ENCODE measurements at regions not wholly inside any gene's neighbourhood (a gene's known extent, or its start where the extent isn't known, plus 50 kb on each side); places are given as distances from the start of the nearest gene placed in this dataset.

GRCh38 chrX:1029494-1029893 lies 183.0 kb downstream of the CRLF2 start:
- H3K4me1 ChIP-seq = no peaks in the 10 kb centered on the region
- TF ChIP-seq POLR2A (IDR thresholded peaks at IDR 0.05) (no peak), POLR2AphosphoS5 (IDR thresholded peaks at IDR 0.05) (no peak)
- TF ChIP-seq, protein P1, sequence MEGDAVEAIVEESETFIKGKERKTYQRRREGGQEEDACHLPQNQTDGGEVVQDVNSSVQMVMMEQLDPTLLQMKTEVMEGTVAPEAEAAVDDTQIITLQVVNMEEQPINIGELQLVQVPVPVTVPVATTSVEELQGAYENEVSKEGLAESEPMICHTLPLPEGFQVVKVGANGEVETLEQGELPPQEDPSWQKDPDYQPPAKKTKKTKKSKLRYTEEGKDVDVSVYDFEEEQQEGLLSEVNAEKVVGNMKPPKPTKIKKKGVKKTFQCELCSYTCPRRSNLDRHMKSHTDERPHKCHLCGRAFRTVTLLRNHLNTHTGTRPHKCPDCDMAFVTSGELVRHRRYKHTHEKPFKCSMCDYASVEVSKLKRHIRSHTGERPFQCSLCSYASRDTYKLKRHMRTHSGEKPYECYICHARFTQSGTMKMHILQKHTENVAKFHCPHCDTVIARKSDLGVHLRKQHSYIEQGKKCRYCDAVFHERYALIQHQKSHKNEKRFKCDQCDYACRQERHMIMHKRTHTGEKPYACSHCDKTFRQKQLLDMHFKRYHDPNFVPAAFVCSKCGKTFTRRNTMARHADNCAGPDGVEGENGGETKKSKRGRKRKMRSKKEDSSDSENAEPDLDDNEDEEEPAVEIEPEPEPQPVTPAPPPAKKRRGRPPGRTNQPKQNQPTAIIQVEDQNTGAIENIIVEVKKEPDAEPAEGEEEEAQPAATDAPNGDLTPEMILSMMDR (IDR thresholded peaks at IDR 0.05) = no peak
- intact Hi-C loops (cut with DNase I; ENCODE audit: low total_unique reads) = no loop called here
- no peak overlapping the region for H3K4me3 ChIP-seq
- no peaks in the 10 kb centered on the region for H3K36me3 ChIP-seq
- H3K27ac ChIP-seq = no peak overlapping the region
- peaks cover 0 to 7% of the 10 kb centered on the region in 2 donors for H3K9me3 ChIP-seq
- peaks cover 0 to 3% of the 10 kb centered on the region in 2 donors for H3K27me3 ChIP-seq
- DNase-seq (ENCODE audit: low spot score in 2 of 2) = no peak

- Histone ChIP-seq H3K27ac (no peak overlapping the region), H3K4me1 (no peaks in the 10 kb centered on the region), H3K27me3 (peaks cover 0 to 3% of the 10 kb centered on the region in 2 donors), H3K9me3 (peaks cover 0 to 3% of the 10 kb centered on the region in 2 donors), H3K4me3 (no peak overlapping the region), H3K36me3 (no peaks in the 10 kb centered on the region)
- TF ChIP-seq POLR2AphosphoS5 (IDR thresholded peaks at IDR 0.05) = no peak
- TF ChIP-seq POLR2A (IDR thresholded peaks at IDR 0.05) = no peak
- TF ChIP-seq, protein P1 (IDR thresholded peaks at IDR 0.05) = no peak
- intact Hi-C loops (cut with DNase I; ENCODE audit: low total_unique reads) = no loop called here
- no peak for DNase-seq (ENCODE audit: low spot score in 2 of 2)
Measured at GRCh38 chrX:1027680-1028079, 184.8 kb downstream of the CRLF2 start.

DNA sequence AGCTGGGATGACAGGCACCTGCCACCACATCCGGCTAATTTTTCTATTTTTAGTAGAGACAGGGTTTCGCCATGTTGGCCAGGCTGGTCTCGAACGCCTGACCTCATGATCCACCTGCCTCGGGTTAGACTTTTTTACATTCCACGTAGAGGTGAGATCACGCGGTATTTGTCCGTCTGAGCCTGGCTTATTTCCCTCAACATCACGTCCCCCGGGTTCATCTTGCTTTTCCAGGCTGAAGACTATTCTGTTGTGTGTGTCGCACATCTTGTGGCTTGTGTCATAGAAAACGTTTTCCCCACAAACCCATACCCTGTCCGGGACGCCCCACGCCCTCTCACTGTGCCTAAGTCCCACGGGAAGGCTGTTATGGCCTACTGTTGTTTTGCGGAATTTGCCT lies 185.3 kb downstream of the CRLF2 start:
- DNase-seq (ENCODE audit: low spot score in 2 of 2) = no peak
- Histone ChIP-seq H3K27me3 (peaks cover 0 to 3% of the 10 kb centered on the region in 2 donors), H3K4me3 (no peak overlapping the region), H3K4me1 (no peaks in the 10 kb centered on the region), H3K27ac (no peak overlapping the region), H3K9me3 (peaks cover 0 to 3% of the 10 kb centered on the region in 2 donors), H3K36me3 (no peaks in the 10 kb centered on the region)
- intact Hi-C loops (cut with DNase I; ENCODE audit: low total_unique reads) = no loop called here
- TF ChIP-seq, protein P1 (IDR thresholded peaks at IDR 0.05) = no peak
- TF ChIP-seq POLR2AphosphoS5 (IDR thresholded peaks at IDR 0.05) (no peak), POLR2A (IDR thresholded peaks at IDR 0.05) (no peak)

DNA sequence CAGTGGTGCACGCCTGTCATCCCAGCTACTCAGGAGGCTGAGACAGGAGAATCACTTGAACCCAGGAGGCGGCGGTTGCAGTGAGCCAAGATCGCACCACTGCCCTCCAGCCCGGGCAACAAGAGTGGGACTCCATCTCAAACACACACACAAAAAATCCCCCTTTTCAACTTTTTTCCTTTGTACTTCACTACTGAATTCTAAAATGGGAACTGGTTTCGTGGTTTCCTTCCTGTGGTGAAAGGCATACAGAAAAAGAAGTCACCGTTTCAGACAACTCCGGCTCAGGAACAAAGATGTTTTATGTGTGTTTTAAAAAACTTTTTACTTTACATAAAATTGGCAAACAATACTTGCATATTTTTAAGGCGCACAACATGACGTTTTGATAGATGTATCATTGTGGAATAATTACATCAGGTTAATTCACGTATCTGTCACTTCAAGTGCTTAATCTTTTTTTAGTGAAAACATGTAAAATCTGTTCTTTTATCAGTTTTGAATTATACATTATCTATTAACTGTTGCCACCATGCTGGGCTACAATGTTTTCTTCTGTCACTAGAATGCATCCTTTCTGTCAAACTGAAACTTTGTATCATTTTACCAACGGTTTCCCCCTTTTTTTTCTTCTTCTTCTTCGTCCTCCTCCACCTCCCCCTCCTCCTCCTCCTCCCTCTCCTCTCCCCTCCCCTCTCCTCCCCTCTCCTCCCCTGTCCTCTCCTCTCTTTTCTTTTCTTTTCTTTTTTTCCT lies 186.0 kb downstream of the CRLF2 start:
- no peak for DNase-seq (ENCODE audit: low spot score in 2 of 2)
- Histone ChIP-seq H3K4me1 (no peaks in the 10 kb centered on the region), H3K4me3 (no peak overlapping the region), H3K27ac (no peak overlapping the region), H3K27me3 (peaks cover 0 to 3% of the 10 kb centered on the region in 2 donors), H3K9me3 (peaks cover 5% of the 10 kb centered on the region in 2 donors), H3K36me3 (no peaks in the 10 kb centered on the region)
- TF ChIP-seq, protein P1 (IDR thresholded peaks at IDR 0.05) = no peak
- no peak for TF ChIP-seq POLR2AphosphoS5 (IDR thresholded peaks at IDR 0.05)
- intact Hi-C loops (cut with DNase I; ENCODE audit: low total_unique reads) = no loop called here

DNA sequence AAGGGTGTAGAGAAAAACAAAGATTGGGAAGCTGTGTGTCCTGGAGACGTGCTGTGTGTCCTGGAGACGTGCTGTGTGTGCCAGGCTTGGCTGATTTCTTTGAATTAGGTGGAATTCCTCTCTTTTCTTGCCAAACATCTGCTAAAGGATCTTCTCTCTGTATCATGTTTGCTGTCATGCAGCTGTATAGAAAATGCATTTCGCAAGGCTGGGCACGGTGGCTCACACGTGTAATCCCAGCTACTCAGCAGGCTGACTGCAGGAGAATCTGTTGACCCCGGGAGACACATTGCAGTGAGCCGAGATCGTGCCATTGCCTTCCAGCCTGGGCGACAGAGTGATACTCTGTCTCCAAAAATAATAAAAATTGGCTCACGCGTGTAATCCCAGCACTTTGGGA lies 187.0 kb downstream of the CRLF2 start:
- Histone ChIP-seq H3K4me1 (no peaks in the 10 kb centered on the region), H3K4me3 (no peak overlapping the region), H3K9me3 (peaks cover 14 to 15% of the 10 kb centered on the region in 2 donors), H3K27ac (no peak overlapping the region), H3K27me3 (peaks cover 0 to 3% of the 10 kb centered on the region in 2 donors), H3K36me3 (no peaks in the 10 kb centered on the region)
- DNase-seq (ENCODE audit: low spot score in 2 of 2) = no peak
- intact Hi-C loops (cut with DNase I; ENCODE audit: low total_unique reads) = no loop called here
- TF ChIP-seq POLR2A (IDR thresholded peaks at IDR 0.05) = no peak
- TF ChIP-seq POLR2AphosphoS5 (IDR thresholded peaks at IDR 0.05) = no peak
- TF ChIP-seq, protein P1 (IDR thresholded peaks at IDR 0.05) = no peak

All from breast epithelium (tissue), 4 donors.